Caki2 (cell line): ENCODE measurements at regions not wholly inside any gene's neighbourhood (a gene's known extent, or its start where the extent isn't known, plus 50 kb on each side); places are given as distances from the start of the nearest gene placed in this dataset.
"Not testable (repeated sequence)": the region's sequence is repeated elsewhere in the genome, so short reads cannot be mapped to it uniquely, and the experiment has no call there.

Experiments
- DNase-seq: peaks from one replicate; pipeline ENCODE4 v3.0.0-alpha.2; 2015; ENCODE audit warnings: low read depth
- in situ Hi-C: cut with HindIII; loops from 2 replicates; pipeline ENCODE4 v1.10.0; 2016; ENCODE audit warnings: low sequenced_read_pairs, low pct_unique_long_range_greater_than_20kb, mixed read lengths

DNA sequence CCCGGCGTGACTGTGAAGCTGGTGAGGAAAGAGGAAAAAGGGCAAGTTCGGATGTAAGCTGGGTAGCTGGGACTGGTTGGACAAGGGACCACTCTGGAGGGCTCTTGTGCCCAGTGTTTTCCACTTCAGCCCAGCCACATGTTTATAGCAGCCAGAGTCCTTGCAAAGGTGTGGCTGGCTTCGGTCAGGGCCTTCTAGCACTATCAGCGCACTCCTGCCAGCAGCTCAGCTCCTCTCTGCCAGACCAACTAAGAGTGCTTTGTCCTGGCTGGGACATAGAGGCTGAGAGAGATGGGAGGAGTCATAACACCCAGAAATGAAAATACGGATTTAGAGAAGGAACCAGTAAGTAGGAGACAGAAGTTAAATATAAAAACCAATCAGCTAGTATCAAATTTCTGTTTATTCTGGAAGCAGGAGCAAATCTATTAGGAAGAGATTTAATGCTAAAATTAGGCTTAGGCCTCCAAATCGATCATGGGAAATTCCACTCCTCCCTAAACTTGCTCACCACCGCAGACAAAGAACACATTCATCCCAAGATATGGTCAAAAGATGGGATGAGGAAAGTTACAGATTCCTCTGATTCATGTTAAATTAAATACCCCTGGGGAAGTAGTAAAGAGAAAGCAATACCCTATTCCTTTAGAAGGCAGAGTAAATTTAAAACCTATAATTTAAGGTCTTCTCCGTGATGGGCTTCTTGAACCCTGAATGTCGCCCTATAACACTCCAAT, 135.0 kb downstream of the RALA start:
- in situ Hi-C loops, result no loop called here

DNA sequence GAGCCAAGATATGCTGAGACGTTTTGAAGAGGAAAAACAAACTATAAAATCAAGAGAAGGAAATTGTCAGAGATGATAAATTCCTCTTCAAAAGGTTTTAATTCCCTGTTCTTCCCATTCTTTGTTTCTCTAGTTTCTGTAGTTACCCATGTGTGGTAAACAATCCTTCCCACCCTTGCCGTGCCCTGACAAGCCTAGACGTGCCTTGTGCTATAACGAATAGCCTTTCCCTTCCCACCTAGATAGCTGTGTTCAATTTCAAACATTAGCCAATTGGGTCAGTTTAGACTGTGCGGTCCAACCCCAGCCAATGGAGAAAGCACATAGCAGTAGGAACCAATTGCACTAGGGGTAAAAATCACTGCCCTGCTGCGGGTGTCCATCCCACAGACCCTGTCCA, 138.1 kb downstream of the RALA start:
- DNase-seq, result peak; percentile 10
- in situ Hi-C loops, result no loop called here

More for the DNA sequence above, 135.0 kb downstream of the RALA start:
- DNase-seq, result no peak

DNA sequence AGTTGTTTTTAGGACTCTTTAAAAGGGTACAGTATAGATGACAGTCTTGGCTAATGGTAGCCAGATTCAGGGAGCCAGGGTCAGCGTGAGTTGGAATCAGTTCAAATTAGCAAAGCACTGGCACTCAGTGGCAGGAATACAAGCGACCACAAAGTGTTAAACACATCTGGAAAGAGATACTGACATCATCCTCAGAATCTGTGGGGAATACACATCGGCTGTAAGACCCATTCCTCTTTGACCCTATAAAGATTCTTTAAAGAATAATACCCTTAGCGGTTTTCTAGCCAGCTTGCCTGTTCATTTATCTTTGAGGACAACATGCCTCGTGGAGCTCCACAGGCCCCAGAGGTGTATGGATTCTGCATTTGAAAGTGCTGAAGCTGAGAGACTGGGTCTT, 139.1 kb downstream of the RALA start:
- in situ Hi-C loops, DNase-seq: not testable (repeated sequence)

DNA sequence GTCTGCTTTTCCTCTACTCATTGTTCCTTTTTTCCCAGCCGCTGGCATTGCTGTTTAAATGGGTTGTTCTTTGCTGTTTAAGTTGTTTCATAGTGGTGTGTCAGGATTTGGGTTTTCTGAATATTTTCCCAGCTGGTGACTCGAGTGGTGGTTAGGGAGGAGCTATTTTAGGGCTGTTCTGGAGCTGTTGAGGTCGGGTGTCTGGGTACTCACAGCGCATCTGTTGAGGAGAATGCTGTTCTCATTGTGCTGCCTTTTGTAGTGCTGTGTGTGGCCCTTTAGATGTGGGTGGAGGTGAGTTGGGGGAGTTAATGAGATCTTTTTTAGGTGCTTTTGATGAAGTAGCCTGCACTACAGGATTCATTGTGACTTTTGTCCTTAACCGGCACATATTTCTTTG, 139.5 kb downstream of the RALA start:
- in situ Hi-C loops, DNase-seq: not testable (repeated sequence)

DNA sequence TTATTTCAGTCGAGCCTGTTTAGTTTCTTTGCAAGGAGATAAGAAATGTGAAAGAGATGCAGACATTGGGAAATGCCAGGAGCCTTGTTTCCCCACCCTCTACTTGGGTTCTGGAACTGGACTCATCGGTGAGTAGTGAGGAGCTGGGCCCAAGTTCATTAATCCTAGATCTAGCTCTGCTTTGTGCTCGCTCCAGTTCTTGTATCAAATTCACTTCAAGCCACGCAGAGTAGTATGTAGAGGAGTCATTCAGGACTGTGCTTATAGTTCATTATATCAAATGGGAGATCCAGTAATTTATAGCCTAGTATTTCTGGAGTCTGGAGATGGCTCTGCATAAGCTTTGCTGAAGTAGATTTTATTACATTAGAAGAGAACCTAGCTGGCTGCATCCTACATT, 142.5 kb downstream of the RALA start:
- in situ Hi-C loops, DNase-seq: not testable (repeated sequence)

DNA sequence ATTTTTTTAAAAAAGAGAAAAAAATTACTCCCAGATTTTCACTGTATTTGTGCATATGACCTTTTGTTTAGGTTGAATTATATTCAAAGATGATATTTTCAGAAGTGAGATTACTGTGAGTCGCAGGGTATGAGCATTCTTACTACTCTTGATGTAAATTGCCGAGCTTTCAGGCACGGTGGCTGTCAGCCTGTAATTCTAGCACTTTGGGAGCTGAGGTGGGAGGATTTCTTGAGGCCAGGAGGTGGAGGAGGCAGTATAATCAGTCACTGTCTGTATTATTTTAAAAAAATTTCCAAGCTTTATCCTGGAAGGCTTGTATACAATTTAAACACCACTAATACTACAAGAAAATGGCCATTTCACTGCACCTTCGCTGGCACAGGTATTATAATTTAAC, 145.1 kb downstream of the RALA start:
- DNase-seq, in situ Hi-C loops: not testable (repeated sequence)

DNA sequence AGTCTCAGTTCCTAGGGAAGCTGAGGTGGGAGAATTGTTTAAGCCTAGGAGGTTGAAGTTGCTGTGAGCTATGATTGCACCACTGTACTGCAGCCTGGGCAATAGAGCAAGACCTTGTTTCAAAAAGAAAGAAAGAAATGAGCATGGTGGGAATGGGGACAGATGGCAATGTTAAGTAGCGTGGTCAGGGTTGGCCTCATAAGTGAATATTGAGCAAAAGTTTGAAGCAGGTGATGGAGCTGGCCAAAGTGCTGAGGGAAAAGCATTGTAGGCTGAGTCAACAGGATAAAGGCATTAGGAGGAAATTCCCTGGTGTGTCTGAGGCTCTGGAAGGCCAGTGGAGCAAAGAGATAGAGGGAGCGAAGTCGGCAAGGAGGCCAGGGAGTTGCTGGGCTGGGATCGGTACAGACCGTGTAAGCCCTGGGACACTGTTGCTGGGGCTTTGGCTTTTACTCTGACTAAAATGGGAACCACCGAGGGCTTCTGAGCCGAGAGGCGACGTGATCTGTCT, 151.0 kb downstream of the RALA start:
- in situ Hi-C loops, result not testable (repeated sequence)

DNA sequence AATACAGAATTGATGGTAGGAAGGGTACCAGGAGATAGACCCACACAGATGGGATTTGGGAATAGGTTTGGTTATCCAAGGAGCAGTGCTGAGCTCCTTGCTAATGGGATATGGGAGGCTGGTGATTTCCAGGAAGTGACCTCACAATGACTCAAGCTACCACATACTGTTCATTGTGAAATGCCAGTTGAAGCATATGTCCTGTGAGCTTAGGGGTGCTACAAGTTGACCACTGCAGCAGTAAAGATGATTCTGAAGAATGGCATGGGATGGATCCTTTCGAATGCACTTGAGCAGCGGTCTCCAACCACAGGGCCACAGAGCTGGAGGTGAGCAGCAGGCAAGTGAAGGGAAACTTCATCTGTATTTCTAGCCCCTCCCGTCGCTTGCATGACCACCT, 158.2 kb downstream of the RALA start:
- DNase-seq, in situ Hi-C loops: not testable (repeated sequence)

More for the DNA sequence above, 151.0 kb downstream of the RALA start:
- not testable (repeated sequence) for DNase-seq

DNA sequence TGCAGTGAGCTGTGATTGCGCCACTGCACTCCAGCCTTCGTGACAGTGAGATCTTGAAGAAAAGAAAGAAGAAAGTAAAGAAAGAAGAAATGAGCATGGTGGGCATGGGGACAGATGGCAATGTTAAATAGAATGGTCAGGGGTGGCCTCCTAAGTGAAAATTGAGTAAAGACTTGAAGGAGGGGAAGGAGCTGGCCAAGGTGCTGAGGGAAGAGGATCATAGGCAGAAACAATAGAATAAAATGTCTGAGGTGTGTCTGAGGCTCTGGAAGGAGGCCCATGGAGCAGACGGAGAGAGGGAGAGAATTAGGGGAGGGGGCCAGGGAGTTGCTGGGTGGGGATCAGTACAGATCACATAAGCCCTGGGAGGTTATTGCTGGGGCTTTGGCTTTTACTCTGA, 163.1 kb downstream of the RALA start:
- DNase-seq, in situ Hi-C loops: not testable (repeated sequence)

DNA sequence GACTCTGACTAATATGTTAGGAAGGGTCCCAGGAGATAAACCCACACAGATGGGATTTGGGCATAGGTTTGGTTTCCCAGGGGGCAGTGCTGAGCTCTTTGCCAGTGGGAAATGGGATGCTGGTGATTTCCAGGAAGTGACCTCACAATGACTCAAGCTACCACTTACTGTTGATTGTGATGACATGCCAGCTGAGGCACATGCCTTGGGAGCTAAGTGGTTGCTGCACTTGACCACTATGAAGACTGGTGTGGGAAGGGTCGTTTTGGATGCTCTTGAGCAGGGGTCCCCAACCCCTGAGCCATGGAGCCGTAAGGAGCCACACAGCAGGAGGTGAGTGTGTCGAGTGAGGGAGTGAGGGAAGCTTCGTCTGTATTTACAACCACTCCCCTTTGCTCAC, 159.0 kb upstream of the CDK13 start:
- in situ Hi-C loops, DNase-seq: not testable (repeated sequence)

DNA sequence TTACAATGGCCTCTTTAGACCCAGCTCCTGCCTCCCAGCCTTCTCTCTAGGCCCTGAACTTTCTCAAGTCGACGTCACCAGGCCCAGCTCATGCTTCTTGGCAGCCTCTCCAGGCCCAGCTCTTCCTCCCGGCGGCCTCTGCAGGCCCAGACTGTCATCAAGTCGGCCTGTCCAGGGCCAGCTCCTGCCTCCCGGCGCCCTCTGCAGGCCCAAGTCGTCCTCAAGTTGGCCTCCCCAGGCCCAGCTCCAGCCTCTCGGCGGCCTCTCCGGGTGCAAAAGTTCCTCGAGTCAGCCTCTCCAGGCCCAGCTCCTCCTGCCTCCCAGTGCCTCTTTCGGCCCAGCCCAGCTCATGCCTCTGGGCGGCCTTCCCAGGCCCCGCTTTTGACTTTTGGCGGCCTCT, 158.1 kb upstream of the CDK13 start:
- DNase-seq, in situ Hi-C loops: not testable (repeated sequence)

DNA sequence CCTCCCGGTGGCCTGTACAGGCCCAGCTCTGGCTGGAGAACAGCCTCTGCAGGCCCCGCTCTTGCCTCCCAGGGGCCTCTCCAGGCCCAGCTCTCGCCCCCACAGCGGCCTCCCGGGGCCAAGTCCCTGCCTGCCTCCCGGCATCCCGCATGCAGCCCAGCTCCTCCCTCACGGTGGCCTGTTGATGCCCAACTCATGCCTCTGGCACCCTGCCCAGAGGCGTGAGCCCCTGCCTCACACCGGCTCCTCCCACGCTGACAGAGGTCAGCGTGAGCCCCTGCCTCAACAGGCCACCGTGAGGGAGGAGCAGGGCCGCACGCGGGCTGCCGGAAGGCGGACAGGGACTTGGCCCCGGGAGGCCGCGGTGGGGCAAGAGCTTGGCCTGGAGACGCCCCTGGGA, 157.0 kb upstream of the CDK13 start:
- in situ Hi-C loops, DNase-seq: not testable (repeated sequence)

DNA sequence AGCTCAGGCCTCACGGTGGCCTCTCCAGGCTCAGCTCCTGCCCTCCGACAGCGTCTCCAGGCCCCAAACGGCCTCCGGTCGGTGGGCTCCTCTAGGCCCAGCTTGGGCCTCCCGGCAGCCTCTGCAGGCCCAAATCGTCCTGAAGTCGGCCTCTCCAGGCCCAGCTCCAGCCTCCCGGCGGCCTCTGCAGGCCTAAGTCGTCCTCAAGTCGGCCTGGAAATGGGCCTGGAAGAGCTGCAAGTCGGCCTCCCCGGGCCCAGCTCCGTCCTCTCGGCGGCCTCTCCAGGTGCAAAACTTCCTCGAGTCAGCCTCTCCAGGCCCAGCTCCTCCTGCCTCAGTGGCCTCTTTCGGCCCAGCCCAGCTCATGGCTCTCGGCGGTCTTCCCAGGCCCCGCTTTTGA, 156.2 kb upstream of the CDK13 start:
- DNase-seq, in situ Hi-C loops: not testable (repeated sequence)

DNA sequence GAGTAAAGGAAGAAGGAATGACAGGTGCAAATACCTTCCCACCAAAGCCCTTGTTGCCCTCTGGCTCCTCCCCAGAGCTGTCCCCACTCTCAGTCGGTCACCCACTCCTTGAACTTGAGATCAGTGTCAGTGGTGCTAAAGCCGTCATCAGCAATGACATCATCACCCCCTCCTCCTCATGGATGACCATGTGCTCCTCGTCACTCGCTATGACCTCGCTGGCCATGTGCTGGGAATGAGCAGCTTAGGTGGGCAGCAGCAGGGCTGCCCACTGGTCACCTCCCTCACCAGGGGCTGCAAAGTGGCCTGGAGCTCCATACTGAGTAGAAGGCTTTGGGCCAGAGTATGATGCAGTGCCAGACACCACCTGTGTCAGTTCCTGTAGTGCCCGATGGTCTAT, 153.1 kb upstream of the CDK13 start:
- DNase-seq, in situ Hi-C loops: not testable (repeated sequence)

DNA sequence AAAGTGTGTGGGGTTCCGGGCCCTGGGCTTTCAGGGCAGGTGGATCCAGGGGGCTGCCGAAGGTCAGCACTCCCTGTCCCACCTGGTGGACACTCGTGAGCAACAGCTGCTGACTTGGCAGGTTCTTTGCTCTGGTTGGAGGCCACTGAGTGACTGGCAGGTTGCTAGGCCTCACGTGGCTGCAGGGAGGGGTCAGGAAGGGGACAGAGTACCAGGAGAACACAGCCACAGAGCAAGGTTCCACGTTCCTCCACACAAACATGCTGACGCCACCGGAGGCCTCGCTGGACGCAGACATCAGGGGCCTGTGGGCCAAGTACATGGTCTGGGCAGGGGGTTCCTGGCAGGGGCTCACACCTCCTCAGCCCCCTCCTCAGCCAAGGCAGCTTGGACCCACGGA, 152.0 kb upstream of the CDK13 start:
- in situ Hi-C loops, DNase-seq: not testable (repeated sequence)

DNA sequence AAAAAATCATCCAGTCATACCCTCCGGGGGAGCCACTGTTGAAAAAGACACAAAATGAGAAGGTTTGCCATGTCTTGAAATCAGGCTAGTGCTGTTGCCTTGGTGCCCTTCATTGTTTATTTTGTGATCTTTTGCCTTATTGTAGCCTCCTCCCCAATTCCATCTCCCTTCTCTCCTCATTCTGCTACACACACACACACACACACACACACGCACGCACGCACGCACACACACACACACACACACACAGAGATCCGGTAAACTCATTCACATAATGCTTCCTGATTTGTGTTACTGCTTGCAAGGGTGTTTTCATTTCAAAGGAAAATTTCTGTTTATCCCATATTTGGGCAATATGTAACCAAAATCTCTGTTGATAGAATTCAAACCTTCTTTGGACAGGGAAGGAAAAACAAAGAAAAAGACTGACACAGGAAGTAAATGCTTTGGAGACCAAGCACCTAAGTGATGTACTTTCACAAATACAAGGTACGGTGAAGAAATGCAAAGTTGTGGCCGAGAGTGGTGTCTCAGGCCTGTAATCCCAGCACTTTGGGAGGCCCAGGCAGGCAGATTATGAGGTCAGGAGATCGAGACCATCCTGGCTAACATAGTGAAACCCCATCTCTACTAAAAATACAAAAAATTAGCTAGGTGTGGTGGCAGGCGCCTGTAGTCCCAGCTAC, 141.1 kb upstream of the CDK13 start:
- DNase-seq, result no peak
- in situ Hi-C loops, result no loop called here

DNA sequence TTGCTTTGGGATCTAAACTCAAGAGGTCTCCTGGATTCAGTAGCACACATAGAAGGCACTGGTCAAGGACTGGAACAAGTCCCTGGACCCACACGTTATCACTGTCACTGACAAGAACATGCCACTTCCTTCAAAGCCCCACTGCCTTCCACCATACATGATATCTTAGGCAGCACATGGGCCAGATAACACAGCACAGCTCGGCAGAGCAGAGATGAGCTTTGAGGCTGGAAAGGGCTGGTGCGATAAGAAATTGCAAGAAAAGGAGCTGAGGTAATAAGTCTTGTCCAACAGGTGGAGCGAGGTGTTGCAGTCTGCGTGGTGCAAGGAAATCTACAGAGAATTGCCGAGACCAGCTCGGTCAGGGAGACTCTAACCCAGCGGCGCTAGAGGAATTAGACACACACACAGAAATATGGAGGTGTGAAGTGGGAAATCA, 139.8 kb upstream of the CDK13 start:
- no peak for DNase-seq
- in situ Hi-C loops, result no loop called here

DNA sequence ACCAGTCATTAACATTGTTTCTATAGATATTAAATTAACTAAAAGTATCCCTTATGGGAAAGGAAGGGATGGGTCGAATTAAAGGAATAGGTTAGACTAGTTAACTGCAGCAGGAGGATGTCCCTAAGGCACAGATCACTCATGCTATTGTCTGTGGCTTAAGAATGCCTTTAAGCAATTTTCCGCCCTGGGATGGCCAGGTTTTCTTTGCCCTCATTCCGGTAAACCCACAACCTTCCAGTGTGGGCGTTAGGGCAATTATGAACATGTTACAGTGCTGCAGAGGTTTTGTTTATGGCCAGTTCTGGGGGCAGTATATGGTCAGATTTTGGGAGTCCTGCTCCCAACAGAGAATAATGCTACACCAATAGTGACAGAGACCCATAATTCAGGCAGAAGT, 139.3 kb upstream of the CDK13 start:
- DNase-seq, result no peak
- in situ Hi-C loops, result no loop called here

DNA sequence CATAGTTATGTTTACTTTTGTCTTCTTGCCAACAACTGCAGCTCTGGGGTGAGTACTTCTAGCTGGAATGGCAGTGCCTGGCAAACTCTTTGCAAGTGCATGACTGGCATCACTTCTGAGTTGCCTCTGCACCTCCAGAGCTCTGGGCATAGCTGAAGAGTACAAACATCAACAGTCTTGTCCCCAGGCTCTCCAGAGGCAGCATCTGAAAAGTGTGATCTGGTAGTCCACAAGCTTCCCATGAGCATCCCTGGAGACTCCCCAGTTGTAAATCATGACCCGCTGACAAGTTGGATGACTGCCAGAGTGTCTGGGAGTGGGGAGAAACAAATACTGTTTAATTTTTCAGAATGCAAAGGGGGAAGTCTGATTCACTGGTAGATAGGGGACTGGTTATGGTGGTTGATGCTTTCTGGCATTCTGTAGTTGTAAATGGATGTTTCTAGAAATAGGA, 138.9 kb upstream of the CDK13 start:
- no peak for DNase-seq
- in situ Hi-C loops, result no loop called here
